ENCODE measurements at regions not wholly inside any gene's neighbourhood (a gene's known extent, or its start where the extent isn't known, plus 50 kb on each side); places are given as distances from the start of the nearest gene placed in this dataset.

DNA sequence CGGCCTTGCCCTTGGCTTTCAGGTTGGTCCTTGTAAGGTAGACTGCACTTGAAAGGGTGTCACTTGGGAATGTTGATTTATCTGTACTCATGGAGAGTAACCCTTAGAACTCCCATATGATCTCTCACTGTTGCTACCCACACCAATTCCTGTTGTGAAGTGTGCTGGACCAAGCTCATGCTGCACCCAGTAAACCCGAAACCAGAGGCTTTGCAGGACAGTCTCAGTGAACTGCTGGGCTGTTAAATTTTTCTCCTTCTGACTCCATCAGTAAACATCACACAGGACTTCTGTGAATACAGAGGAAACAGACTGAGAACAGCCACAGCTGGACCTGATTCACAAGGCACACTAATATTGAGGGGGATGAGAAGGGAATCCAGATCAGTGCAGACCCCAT, 783.0 kb downstream of the TMEM121 start:
- WGBS = 90% methylated on average over 2 of the region's 2 CpGs
- no peak overlapping the region for H3K9ac ChIP-seq (ENCODE audit: low read depth in 1 of 2, low read length in 2 of 2)
- peaks cover 0 to 2% (median 0%) of the 10 kb centered on the region in 4 donors for H3K27me3 ChIP-seq (ENCODE audit: control insufficient read depth in 4 of 4, insufficient read depth in 4 of 4, low read length in 3 of 4)
- no peak overlapping the region for H3K27ac ChIP-seq (ENCODE audit: low read depth in 1 of 2, low read length in 2 of 2)
- no peaks in the 10 kb centered on the region for H3K4me1 ChIP-seq (ENCODE audit: control insufficient read depth in 4 of 4, insufficient read depth in 4 of 4, low read length in 3 of 4)
- H3K9me3 ChIP-seq (ENCODE audit: control insufficient read depth in 4 of 4, low read length in 3 of 4) = no peaks in the 10 kb centered on the region
- no peak for DNase-seq (ENCODE audit: low spot score)
- TF ChIP-seq, protein P1, sequence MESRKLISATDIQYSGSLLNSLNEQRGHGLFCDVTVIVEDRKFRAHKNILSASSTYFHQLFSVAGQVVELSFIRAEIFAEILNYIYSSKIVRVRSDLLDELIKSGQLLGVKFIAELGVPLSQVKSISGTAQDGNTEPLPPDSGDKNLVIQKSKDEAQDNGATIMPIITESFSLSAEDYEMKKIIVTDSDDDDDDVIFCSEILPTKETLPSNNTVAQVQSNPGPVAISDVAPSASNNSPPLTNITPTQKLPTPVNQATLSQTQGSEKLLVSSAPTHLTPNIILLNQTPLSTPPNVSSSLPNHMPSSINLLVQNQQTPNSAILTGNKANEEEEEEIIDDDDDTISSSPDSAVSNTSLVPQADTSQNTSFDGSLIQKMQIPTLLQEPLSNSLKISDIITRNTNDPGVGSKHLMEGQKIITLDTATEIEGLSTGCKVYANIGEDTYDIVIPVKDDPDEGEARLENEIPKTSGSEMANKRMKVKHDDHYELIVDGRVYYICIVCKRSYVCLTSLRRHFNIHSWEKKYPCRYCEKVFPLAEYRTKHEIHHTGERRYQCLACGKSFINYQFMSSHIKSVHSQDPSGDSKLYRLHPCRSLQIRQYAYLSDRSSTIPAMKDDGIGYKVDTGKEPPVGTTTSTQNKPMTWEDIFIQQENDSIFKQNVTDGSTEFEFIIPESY (IDR thresholded peaks at IDR 0.05) = no peak
- no peak for TF ChIP-seq FOXA1 (IDR thresholded peaks at IDR 0.05)
- no peak for TF ChIP-seq YY1 (IDR thresholded peaks at IDR 0.05)
- TF ChIP-seq, protein P2, sequence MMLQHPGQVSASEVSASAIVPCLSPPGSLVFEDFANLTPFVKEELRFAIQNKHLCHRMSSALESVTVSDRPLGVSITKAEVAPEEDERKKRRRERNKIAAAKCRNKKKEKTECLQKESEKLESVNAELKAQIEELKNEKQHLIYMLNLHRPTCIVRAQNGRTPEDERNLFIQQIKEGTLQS (IDR thresholded peaks at IDR 0.05) = no peak
- TF ChIP-seq RXRA (IDR thresholded peaks at IDR 0.05) = no peak
- TF ChIP-seq HNF4A (conservative IDR thresholded peaks at IDR 0.05) = no peak
- no peak for TF ChIP-seq FOXA2 (IDR thresholded peaks at IDR 0.05)
- TF ChIP-seq JUND (IDR thresholded peaks at IDR 0.05) = no peak
- no peak for TF ChIP-seq NR2F2 (IDR thresholded peaks at IDR 0.05)
- TF ChIP-seq, protein P3, sequence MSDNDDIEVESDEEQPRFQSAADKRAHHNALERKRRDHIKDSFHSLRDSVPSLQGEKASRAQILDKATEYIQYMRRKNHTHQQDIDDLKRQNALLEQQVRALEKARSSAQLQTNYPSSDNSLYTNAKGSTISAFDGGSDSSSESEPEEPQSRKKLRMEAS (IDR thresholded peaks at IDR 0.05) = no peak
- no peak for TF ChIP-seq GABPA (IDR thresholded peaks at IDR 0.05 in 1 of 2, conservative IDR thresholded peaks at IDR 0.05 in 1 of 2)
- H3K4me3 ChIP-seq (ENCODE audit: low read depth in 1 of 3, low read length in 3 of 3) = no peak overlapping the region
- H3K36me3 ChIP-seq (ENCODE audit: control insufficient read depth in 4 of 4, insufficient read depth in 3 of 4, low read depth in 1 of 4, low read length in 3 of 4) = no peaks in the 10 kb centered on the region

DNA sequence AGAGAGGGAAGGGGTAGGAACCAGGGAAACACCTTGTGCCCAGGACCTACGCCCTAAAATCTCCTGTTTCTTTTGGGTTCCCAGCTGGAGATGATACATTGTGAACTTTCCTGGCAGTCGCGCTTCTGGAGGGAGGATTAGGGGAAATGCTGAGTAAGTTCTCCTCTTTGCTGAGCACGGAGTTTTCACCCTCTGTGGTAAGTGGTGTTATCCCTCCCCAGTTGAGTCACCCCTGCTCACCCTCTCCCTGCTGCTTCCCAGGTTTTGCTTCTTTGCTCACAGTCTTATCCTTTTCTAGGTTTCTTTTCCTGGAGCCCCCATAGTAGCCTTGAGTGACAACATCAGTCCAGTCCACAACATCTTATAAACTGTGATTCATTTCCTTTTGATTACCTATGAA, 789.1 kb downstream of the TMEM121 start:
- no peak overlapping the region for H3K9ac ChIP-seq (ENCODE audit: low read depth in 1 of 2, low read length in 2 of 2)
- no peaks in the 10 kb centered on the region for H3K4me1 ChIP-seq (ENCODE audit: control insufficient read depth in 4 of 4, insufficient read depth in 4 of 4, low read length in 3 of 4)
- no peaks in the 10 kb centered on the region for H3K9me3 ChIP-seq (ENCODE audit: control insufficient read depth in 4 of 4, low read length in 3 of 4)
- WGBS = 41% methylated on average over 4 of the region's 4 CpGs
- no peaks in the 10 kb centered on the region for H3K36me3 ChIP-seq (ENCODE audit: control insufficient read depth in 4 of 4, insufficient read depth in 3 of 4, low read depth in 1 of 4, low read length in 3 of 4)
- DNase-seq (ENCODE audit: low spot score) = no peak
- no peak overlapping the region for H3K4me3 ChIP-seq (ENCODE audit: low read depth in 1 of 3, low read length in 3 of 3)
- no peak overlapping the region for H3K27ac ChIP-seq (ENCODE audit: low read depth in 1 of 2, low read length in 2 of 2)
- no peaks in the 10 kb centered on the region for H3K27me3 ChIP-seq (ENCODE audit: control insufficient read depth in 4 of 4, insufficient read depth in 4 of 4, low read length in 3 of 4)
- TF ChIP-seq RXRA (IDR thresholded peaks at IDR 0.05) (no peak), HNF4A (conservative IDR thresholded peaks at IDR 0.05) (no peak), NR2F2 (IDR thresholded peaks at IDR 0.05) (no peak), HNF4G (IDR thresholded peaks at IDR 0.05) (no peak), FOXA1 (IDR thresholded peaks at IDR 0.05) (no peak), GABPA (IDR thresholded peaks at IDR 0.05 in 1 of 2, conservative IDR thresholded peaks at IDR 0.05 in 1 of 2) (no peak), YY1 (IDR thresholded peaks at IDR 0.05) (no peak)
- TF ChIP-seq, protein P4, sequence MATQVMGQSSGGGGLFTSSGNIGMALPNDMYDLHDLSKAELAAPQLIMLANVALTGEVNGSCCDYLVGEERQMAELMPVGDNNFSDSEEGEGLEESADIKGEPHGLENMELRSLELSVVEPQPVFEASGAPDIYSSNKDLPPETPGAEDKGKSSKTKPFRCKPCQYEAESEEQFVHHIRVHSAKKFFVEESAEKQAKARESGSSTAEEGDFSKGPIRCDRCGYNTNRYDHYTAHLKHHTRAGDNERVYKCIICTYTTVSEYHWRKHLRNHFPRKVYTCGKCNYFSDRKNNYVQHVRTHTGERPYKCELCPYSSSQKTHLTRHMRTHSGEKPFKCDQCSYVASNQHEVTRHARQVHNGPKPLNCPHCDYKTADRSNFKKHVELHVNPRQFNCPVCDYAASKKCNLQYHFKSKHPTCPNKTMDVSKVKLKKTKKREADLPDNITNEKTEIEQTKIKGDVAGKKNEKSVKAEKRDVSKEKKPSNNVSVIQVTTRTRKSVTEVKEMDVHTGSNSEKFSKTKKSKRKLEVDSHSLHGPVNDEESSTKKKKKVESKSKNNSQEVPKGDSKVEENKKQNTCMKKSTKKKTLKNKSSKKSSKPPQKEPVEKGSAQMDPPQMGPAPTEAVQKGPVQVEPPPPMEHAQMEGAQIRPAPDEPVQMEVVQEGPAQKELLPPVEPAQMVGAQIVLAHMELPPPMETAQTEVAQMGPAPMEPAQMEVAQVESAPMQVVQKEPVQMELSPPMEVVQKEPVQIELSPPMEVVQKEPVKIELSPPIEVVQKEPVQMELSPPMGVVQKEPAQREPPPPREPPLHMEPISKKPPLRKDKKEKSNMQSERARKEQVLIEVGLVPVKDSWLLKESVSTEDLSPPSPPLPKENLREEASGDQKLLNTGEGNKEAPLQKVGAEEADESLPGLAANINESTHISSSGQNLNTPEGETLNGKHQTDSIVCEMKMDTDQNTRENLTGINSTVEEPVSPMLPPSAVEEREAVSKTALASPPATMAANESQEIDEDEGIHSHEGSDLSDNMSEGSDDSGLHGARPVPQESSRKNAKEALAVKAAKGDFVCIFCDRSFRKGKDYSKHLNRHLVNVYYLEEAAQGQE (IDR thresholded peaks at IDR 0.05) = no peak
- TF ChIP-seq, protein P5, sequence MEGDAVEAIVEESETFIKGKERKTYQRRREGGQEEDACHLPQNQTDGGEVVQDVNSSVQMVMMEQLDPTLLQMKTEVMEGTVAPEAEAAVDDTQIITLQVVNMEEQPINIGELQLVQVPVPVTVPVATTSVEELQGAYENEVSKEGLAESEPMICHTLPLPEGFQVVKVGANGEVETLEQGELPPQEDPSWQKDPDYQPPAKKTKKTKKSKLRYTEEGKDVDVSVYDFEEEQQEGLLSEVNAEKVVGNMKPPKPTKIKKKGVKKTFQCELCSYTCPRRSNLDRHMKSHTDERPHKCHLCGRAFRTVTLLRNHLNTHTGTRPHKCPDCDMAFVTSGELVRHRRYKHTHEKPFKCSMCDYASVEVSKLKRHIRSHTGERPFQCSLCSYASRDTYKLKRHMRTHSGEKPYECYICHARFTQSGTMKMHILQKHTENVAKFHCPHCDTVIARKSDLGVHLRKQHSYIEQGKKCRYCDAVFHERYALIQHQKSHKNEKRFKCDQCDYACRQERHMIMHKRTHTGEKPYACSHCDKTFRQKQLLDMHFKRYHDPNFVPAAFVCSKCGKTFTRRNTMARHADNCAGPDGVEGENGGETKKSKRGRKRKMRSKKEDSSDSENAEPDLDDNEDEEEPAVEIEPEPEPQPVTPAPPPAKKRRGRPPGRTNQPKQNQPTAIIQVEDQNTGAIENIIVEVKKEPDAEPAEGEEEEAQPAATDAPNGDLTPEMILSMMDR (IDR thresholded peaks at IDR 0.05; ENCODE audit: low read depth, low read length, missing input control) = no peak
